NCI-H146 (cell line): ENCODE measurements at regions not wholly inside any gene's neighbourhood (a gene's known extent, or its start where the extent isn't known, plus 50 kb on each side); places are given as distances from the start of the nearest gene placed in this dataset.

Experiments used
- DNase-seq: peaks from one replicate; lab custom pipeline; 2025; lab: John Stamatoyannopoulos, UW

DNA sequence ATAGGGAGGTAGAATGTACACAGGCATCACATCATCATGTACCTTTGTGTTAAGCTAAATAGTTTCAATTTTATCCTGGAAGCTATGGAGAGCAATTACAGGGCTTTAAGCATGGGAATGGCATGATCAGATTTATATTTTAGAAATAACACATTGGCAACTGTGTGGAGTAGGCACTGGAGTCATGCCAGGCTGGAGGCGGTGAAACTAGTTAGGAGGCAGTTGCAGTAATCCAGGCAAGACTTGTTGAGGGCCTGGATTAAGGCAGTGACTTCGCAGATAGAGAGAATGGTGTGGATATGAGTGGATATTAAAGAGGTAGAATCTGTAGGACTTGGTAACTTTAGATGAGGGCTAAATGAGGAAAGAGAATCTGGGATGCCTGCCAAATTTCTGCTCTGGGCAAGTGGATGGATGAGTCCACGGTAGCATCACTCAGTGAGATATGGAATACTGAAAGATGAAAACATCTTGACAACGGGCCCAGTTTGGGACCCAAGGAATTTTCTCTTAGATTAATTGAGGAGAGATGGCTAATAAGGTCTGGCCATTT lies 506.2 kb downstream of the FGF9 start:
- no peak for DNase-seq

GRCh38 chr13:22178878-22179277 lies 508.0 kb downstream of the FGF9 start:
- DNase-seq, result no peak

GRCh38 chr13:22187329-22187728 lies 516.5 kb downstream of the FGF9 start:
- DNase-seq, result no peak

DNA sequence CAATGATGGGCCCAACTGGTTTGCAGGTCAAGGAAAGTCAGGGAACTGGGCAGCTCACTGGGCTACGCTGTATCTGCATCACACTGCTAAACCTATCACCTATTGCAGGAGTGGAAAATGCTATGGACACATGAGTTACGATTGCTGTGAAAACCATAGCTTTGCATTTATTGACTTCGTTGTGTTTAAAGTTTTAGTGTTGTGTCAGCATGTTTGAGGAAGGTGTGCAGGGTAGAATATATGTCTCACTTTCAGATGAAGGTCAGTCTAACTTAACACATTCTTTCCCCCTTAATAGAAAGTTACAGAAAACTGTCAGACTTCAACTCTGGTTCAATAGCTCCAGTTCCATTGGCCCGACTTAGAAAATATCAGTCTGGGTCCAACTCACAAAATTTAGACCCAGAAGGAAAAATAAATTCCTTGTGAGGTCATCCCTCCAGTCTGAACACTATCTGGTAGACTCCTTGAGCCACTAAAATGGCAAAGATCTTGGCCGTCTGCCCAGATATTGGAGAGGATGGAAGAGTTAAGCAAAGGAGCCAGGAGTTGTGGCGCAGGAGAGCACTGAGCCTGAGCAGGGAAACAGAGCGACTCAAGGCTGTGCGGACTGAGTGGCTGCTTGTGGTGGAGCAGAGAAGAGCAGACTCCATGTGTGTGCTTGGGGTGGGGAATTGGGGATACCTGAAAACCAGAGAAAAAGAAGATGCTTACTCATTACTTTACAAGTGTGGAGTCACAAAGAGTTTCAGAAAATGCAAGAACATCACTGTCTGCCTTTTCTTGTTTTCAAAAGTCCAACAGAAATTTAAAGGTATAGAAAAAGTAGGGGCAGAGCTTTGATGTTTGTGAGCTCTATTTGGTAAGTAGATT lies 518.5 kb downstream of the FGF9 start:
- DNase-seq, result no peak

DNA sequence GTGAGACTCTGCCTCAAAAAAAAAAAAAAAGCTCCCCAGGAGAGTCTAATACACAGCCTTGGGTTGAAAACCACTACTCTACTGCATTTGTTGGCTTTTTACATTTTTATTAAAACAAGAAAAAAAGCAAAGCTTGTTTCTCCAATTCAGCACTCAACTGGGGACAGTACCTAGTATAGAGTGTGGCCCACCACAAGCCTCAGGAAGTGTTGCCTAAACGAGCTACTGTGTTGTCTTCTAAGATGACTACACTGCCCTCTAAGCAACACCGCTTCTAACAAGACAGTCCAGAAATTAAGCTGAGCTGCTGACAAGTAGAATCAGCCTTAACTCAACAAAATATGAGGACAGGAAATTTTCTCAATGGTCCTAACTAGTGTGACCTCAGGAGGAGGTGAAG lies 522.2 kb downstream of the FGF9 start:
- no peak for DNase-seq

DNA sequence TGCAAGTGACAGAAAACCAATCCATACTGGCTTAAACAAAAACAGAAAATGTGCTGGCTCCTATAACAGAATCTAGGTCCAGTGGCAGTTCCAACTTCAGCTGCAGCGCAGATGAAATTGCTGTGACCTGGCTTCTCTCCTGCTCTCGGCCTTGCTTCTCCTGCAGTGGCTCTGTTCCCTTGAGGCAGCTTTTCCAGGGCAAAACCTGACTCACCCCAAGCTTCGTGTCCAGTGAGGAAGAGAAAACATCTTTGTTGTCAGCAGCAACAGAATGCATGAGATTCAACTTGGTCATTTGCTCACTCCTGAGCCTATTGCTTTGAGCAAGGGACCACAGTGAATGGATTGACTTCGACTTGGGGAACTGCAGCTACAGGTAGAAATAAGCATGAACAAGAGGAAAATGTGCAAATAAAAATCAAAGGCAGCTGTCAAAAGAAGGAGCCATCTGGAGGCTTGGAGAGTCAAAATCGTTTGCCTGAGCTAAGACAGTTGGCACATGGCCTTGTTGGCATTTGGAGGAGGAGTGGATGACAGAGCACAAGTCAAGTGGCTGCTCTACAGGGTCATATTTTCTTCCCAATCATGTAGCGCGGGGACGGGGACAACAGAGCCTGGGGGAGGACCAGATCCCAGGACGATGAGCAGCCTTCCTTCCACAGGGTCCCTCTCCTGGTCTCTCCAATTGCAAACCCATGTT lies 523.4 kb downstream of the FGF9 start:
- no peak for DNase-seq

DNA sequence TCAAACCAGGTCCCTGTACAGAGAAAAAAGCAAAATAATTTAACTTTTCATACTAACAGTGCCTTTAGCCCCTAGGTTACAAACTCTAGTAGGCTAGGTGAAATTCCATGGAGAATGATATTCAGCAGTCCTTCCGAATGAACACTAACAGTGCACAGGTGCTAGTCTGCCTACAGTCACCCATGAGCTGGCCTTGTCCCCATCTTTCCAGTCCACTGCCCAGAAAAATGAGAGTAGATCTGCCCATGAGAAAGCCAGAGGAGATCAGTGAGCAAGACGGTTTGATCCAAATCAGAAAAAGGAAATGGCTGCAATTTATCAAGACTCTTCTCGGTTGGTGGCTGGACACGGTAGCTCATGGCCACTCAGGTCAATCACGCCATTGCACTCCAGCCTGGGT lies 524.9 kb downstream of the FGF9 start:
- DNase-seq, result no peak

GRCh38 chr13:22196777-22197176 lies 525.9 kb downstream of the FGF9 start:
- no peak for DNase-seq

DNA sequence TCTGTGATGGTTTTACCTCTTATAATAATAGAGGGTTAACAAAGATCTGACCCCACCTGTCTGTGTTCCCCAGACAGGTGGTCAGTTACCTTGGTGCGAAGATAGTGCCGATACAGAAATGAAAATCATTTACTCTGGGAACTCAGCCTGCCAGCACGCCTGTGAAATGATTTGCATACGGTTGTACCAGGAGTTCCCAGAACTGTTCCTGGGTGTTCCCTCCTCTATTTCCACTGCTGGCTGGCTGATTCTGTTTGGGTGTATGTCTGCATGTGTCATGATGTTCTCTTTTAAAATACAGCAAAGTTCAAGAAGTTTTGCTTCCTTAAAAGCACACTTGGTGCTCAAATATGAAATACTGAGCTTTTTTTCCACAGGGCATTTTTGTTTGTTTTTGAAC lies 527.1 kb downstream of the FGF9 start:
- no peak for DNase-seq

GRCh38 chr13:22198641-22199217 lies 527.9 kb downstream of the FGF9 start:
- DNase-seq, result no peak

DNA sequence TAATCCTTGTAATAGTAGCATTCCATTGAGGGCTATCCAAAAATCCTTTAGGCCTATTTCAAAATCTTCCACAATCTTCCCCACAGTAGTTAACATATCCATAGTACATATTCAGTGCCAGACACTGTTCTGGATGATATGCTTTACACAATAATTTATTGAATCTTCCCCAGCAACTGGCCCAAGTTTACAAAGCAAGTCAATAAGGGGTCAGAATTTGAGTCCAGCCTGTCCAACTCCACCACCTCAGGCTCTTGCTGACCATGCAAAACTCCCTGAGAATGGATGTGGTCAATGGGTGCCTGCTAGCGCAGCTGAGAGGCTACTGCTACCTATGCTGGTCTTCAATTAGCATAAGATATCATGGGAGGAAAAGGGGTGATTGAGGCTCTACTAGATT lies 529.6 kb downstream of the FGF9 start:
- no peak for DNase-seq

DNA sequence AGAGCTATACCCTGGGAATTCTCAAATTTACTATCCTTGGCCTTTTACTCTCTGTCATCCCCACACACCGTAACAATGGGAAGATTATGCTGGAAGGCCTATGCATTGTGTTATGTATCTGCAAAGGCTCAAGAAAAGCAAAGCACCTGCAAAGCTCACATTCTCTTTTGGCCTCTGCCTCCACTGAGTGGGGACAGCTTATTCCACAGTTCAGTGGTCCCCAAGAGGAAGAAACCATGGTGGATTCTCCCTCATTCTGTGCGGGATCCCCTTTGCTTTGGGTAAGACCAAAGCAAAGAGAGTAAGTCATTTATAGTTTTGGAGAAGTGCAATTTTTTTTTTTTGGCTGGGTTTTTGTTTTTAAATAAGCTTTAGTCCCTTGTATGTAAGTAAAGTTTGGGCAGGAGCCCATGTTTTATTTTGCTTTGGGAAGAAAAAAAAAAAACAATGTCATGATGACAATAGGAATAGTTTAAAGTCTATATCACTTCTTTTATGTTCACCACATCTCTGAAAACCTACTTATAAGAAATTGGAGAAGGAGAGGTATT lies 530.6 kb downstream of the FGF9 start:
- DNase-seq, result no peak

DNA sequence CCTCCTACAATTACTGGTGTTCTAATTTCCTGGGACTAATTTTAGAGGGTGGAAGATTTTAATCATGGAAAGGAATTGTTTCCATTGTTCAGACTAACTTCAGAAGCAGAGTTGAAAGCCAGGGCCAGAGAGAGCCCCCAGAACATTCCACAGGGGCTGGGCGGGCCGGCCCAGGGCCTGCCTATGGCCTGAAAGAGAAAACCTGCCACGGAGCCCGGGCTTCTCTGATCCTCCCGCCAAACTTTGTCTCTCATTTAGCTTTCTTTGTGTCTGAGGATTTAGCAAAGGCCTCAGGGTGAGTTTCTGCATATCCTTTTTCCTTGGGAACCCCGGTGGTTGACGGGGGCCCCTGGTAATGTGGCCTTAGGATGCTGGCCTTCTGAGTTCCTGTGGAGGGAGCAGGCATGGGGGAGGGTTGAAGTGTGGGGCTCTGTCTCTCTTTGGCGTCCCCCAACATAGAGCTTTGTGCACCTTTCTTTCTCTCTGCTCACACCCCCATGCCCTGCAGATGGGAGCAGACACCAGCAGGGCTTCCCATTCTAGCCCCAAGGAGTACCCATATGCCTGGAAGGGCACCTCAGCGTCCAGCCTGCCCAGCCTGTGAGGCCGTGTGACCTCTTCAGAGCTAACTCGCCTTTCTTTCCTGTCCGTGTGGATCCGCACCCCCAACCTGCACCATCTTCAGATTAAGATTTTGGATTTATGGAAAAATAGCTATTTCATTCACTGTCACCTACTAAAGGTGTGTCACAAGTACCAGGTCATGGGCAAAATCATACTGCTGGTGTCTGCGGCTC lies 539.5 kb downstream of the FGF9 start:
- DNase-seq, result no peak

GRCh38 chr13:22211876-22212275 lies 541.0 kb downstream of the FGF9 start:
- DNase-seq, result no peak

GRCh38 chr13:22212576-22212975 lies 541.7 kb downstream of the FGF9 start:
- DNase-seq, result no peak

GRCh38 chr13:22214184-22214583 lies 543.3 kb downstream of the FGF9 start:
- DNase-seq, result no peak

DNA sequence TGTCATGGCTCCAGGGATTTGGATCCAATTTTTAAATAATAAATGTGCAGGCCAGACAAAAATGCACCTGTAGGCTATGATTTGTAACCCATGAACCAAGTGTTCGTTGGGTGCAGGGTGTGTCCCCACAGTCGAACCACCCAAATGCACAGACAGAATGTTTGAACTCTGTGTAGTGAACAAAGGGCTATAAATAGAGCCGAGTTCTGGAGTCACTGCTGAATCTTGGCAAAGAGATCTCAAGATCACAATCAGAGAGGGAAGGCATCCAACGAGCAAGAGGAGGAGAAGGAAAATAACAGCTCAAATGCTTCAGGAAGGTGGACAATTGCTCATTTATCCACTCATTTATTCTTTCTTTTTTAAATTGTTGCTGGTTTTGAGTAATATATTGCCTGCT lies 547.9 kb downstream of the FGF9 start:
- no peak for DNase-seq

DNA sequence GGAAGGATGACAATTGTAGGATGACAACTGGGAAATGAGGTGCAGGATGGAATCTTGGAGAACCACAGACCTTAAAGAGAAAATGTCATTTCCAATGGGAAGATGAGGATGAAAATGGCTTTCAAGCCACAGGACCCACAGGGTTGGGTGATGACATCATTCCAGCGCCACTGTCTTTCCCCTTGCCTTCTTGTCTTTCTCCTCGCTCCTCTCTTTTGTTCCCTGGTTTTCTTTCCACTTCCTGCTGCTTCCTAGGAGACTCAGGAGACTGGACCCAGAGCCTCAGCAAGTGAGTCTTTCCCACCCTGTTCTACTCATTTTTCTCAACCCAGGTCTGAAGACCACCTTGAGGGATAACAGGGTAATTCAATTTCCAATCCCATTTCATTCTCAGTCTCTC lies 548.8 kb downstream of the FGF9 start:
- no peak for DNase-seq

DNA sequence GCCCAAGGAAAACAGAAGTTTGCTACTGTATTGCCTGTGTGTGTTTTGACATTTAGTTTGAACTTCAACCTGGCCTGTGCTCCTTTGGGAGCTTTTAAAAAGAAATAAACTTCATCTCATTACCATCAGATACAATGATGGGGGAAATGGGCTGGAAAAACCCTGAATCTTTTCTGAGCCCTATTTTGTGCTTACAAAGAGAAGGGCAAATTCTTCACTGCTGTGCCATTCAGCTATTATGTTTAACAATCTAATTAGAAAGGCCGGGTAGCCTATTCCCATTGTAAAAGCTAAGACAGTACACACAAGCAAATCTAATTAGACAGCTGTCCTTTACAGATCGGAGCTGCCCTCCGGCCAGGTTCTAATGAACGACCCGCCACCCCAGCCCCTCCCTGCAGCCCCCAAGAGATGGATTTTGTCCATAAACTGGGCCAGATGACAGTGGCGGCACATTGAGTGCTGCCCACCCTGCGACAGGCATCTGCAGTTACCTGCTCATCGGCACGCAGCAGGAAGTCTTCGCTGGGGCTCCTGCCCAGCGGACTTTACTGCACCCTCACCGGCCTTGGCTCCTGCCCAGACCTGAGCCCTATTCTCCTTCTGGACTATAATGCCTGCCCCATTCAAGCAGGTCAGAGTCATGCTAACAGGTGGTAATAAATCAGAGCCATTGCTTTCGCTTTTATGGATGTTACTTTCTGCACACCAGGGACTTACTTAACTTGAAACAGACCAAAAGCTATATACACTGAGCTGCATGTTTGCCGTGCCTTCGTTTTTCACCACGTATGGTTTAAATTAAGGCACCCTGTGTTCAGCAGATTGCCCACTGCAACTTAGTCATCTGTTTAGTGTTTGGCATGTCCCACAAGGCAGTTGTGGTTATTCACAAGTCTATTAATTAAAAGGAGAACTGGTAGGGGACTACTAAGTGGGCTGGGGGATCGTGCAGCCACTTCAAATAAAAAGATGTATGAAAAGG lies 549.6 kb downstream of the FGF9 start:
- DNase-seq, result peak; percentile 25

DNA sequence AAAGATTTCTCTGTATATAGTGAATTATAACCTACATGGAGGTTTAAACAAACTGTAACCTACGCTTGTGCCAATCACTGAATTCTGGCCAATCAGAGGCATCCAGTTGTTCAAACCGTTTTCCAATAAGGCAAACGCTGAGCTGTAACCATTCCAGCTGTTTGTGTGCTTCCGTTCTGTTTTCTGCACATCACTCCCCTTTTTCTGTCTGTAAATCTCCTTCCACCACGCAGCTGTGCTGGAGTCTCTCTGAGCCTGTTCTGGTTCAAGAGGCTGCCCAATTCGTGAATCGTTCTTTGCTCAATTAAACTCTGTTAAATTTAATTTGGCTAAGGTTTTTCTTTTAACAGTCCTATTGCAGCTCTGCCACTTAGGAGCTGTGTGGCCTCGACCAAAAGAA lies 552.5 kb downstream of the FGF9 start:
- DNase-seq, result no peak

DNA sequence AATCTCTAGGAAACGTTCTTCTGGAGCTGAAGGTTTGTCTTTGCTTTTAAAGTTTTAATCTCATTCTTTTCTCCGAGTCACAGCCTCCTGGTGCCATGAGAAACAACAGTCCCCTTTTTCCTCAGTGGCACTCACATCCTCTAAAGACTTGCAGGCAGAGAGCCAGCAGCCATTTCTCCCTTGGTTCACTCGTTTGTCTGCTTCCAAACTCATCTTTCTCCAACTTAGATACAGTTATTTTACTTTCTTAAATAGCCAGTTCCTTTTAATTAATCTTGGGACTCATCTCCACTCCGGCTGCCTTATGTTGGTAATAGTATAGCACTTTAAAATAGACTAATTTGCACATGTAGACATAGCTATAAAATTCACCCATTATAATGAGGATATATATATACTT lies 555.2 kb downstream of the FGF9 start:
- no peak for DNase-seq
